ENCODE measurements at regions not wholly inside any gene's neighbourhood (a gene's known extent, or its start where the extent isn't known, plus 50 kb on each side); places are given as distances from the start of the nearest gene placed in this dataset.

DNA sequence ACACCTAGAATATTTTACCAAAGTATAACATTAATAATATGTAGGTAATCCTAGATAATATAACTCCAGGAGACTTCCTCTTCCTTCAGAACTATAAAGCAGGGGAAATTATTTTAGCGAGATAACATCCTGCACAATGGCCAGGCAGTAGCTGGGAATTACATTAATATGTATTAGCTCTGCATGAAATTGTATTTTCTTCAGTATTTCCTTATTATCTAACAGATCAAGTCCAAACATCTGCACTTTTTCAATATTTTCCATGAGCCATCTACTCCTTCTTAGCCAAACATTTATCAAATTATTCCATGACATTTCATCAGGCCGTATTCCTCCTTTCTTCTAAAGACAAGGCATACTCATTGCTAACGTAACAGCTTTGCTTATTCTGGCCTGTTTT lies 98.8 kb upstream of the PCDH9 start:
- TF ChIP-seq, protein P1, sequence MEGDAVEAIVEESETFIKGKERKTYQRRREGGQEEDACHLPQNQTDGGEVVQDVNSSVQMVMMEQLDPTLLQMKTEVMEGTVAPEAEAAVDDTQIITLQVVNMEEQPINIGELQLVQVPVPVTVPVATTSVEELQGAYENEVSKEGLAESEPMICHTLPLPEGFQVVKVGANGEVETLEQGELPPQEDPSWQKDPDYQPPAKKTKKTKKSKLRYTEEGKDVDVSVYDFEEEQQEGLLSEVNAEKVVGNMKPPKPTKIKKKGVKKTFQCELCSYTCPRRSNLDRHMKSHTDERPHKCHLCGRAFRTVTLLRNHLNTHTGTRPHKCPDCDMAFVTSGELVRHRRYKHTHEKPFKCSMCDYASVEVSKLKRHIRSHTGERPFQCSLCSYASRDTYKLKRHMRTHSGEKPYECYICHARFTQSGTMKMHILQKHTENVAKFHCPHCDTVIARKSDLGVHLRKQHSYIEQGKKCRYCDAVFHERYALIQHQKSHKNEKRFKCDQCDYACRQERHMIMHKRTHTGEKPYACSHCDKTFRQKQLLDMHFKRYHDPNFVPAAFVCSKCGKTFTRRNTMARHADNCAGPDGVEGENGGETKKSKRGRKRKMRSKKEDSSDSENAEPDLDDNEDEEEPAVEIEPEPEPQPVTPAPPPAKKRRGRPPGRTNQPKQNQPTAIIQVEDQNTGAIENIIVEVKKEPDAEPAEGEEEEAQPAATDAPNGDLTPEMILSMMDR (IDR thresholded peaks at IDR 0.05): no peak
- TF ChIP-seq EP300 (IDR thresholded peaks at IDR 0.05; ENCODE audit: low read depth): no peak
- no peak for TF ChIP-seq POLR2AphosphoS5 (IDR thresholded peaks at IDR 0.05)

Measured in transverse colon (tissue), 4 donors.